GM21528 (cell line): ENCODE measurements at regions not wholly inside any gene's neighbourhood (a gene's known extent, or its start where the extent isn't known, plus 50 kb on each side); places are given as distances from the start of the nearest gene placed in this dataset.

Source experiments
- ATAC-seq: cut with Tn5 transposase; IDR thresholded peaks from one replicate; pipeline ENCODE4 v1.9.1; 2021; ENCODE audit warnings: mild to moderate bottlenecking, moderate library complexity; ENCODE audit not compliant: unreplicated experiment, low FRiP score

- no peak for ATAC-seq
Observed at GRCh38 chr14:71675126-71675899, 256.9 kb upstream of the RGS6 start.

- ATAC-seq: no peak
Observed at GRCh38 chr14:71675900-71676287, 256.3 kb upstream of the RGS6 start.

GRCh38 chr14:71680736-71681387, 251.4 kb upstream of the RGS6 start:
- ATAC-seq: no peak

GRCh38 chr14:71682337-71682736, 249.9 kb upstream of the RGS6 start:
- ATAC-seq: no peak

- no peak for ATAC-seq
Observed at GRCh38 chr14:71684323-71684722, 247.9 kb upstream of the RGS6 start.

- no peak for ATAC-seq
Observed at GRCh38 chr14:71686677-71687076, 245.6 kb upstream of the RGS6 start.

- ATAC-seq: no peak
Observed at GRCh38 chr14:71687166-71687831, 244.9 kb upstream of the RGS6 start.

- ATAC-seq: no peak
Observed at GRCh38 chr14:71688576-71688975, 243.7 kb upstream of the RGS6 start.

- no peak for ATAC-seq
Observed at GRCh38 chr14:71690478-71690877, 241.8 kb upstream of the RGS6 start.

GRCh38 chr14:71692496-71692895, 239.7 kb upstream of the RGS6 start:
- ATAC-seq: no peak

GRCh38 chr14:71693381-71693780, 238.8 kb upstream of the RGS6 start:
- no peak for ATAC-seq

GRCh38 chr14:71694591-71695530, 237.4 kb upstream of the RGS6 start:
- ATAC-seq: no peak

- ATAC-seq: no peak
Observed at GRCh38 chr14:71695611-71696350, 236.4 kb upstream of the RGS6 start.

- no peak for ATAC-seq
Observed at GRCh38 chr14:71698027-71698426, 234.2 kb upstream of the RGS6 start.

GRCh38 chr14:71698673-71699072, 233.6 kb upstream of the RGS6 start:
- ATAC-seq: no peak

GRCh38 chr14:71701990-71702389, 230.2 kb upstream of the RGS6 start:
- ATAC-seq: no peak

GRCh38 chr14:71702786-71703185, 229.4 kb upstream of the RGS6 start:
- no peak for ATAC-seq

- ATAC-seq: no peak
Observed at GRCh38 chr14:71703477-71703876, 228.8 kb upstream of the RGS6 start.

- no peak for ATAC-seq
Observed at GRCh38 chr14:71704210-71704609, 228.0 kb upstream of the RGS6 start.

- ATAC-seq: no peak
Observed at GRCh38 chr14:71705460-71705859, 226.8 kb upstream of the RGS6 start.
